ENCODE measurements at regions not wholly inside any gene's neighbourhood (a gene's known extent, or its start where the extent isn't known, plus 50 kb on each side); places are given as distances from the start of the nearest gene placed in this dataset.

DNA sequence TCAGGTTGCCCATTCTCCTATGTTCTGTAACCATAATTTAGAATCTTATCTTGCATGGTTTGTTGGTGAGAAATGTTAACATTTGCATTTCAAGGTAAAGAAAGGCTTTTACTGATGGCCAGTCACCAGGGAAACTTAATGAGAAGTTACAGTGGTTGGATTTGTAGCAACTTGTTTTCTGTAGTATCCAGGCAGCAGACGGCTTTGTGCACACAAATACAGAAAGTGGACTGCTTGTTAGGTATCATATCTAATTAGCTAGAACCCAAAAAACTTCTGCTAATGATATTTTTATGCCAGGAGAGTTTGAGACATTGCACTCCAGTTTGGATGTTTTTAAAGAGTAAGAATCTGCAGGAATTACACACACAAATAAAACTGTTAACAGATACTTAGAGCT is 578.0 kb downstream of the DOK5 start:
- no peak for TF ChIP-seq POLR2A (IDR thresholded peaks at IDR 0.05)
- TF ChIP-seq, protein P1, sequence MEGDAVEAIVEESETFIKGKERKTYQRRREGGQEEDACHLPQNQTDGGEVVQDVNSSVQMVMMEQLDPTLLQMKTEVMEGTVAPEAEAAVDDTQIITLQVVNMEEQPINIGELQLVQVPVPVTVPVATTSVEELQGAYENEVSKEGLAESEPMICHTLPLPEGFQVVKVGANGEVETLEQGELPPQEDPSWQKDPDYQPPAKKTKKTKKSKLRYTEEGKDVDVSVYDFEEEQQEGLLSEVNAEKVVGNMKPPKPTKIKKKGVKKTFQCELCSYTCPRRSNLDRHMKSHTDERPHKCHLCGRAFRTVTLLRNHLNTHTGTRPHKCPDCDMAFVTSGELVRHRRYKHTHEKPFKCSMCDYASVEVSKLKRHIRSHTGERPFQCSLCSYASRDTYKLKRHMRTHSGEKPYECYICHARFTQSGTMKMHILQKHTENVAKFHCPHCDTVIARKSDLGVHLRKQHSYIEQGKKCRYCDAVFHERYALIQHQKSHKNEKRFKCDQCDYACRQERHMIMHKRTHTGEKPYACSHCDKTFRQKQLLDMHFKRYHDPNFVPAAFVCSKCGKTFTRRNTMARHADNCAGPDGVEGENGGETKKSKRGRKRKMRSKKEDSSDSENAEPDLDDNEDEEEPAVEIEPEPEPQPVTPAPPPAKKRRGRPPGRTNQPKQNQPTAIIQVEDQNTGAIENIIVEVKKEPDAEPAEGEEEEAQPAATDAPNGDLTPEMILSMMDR (IDR thresholded peaks at IDR 0.05) = no peak
- TF ChIP-seq POLR2AphosphoS5 (IDR thresholded peaks at IDR 0.05) = no peak

Data from prostate gland (tissue), 2 donors.